Fibroblast of lung (primary cell): ENCODE measurements at regions not wholly inside any gene's neighbourhood (a gene's known extent, or its start where the extent isn't known, plus 50 kb on each side); places are given as distances from the start of the nearest gene placed in this dataset.

Experiments
- DNase-seq, 2 donors: peaks; one replicate each; pipeline versions ENCODE4 v3.0.0 to v3.0.0-alpha.2; 2010; ENCODE audit warnings: low read depth in 2 of 2
- H2AFZ ChIP-seq: 2 replicates; pipeline ENCODE4 v1.5.1; 2012; ENCODE audit warnings: low read length, control low read depth, inconsistent platforms
- H3K27ac ChIP-seq: 2 replicates; pipeline ENCODE4 v1.5.1; 2011; ENCODE audit warnings: low read length, control low read depth; ENCODE audit not compliant: insufficient read depth
- H3K27me3 ChIP-seq: 2 replicates; pipeline ENCODE4 v1.5.1; 2011; ENCODE audit warnings: mild to moderate bottlenecking, low read length; ENCODE audit not compliant: control insufficient read depth, insufficient read depth
- H3K36me3 ChIP-seq: 2 replicates; pipeline ENCODE4 v1.5.1; 2011; ENCODE audit warnings: low read length; ENCODE audit not compliant: control insufficient read depth, insufficient read depth
- H3K4me1 ChIP-seq: 2 replicates; pipeline ENCODE4 v1.5.1; 2011; ENCODE audit warnings: low read length; ENCODE audit not compliant: control insufficient read depth, insufficient read depth; ENCODE audit errors: extremely low read depth
- H3K4me2 ChIP-seq: 2 replicates; pipeline ENCODE4 v1.5.1; 2011; ENCODE audit warnings: low read length, control low read depth; ENCODE audit not compliant: insufficient read depth; ENCODE audit errors: extremely low read depth
- H3K4me3 ChIP-seq, 4 experiments: fragments of 200-600 bp in 1 of 4; sonication (generic) in 1 of 4; replicated peaks in 1 of 4; 2 replicates each; pipeline ENCODE4 v1.5.1; 2011 to 2016; ENCODE audit warnings: low read length in 4 of 4, low read depth in 3 of 4, mild to moderate bottlenecking in 3 of 4, control low read depth in 2 of 4, inconsistent platforms in 1 of 4, mixed read lengths in 1 of 4; ENCODE audit not compliant: insufficient read depth in 1 of 4; ENCODE audit errors: control extremely low read depth in 1 of 4
- H3K79me2 ChIP-seq: 2 replicates; pipeline ENCODE4 v1.5.1; 2012; ENCODE audit warnings: mild to moderate bottlenecking, low read length, inconsistent platforms; ENCODE audit not compliant: control insufficient read depth, insufficient read depth
- H3K9ac ChIP-seq: 2 replicates; pipeline ENCODE4 v1.5.1; 2011; ENCODE audit warnings: mild to moderate bottlenecking, low read length, control low read depth; ENCODE audit not compliant: insufficient read depth
- H3K9me3 ChIP-seq: 2 replicates; pipeline ENCODE4 v1.5.1; 2012; ENCODE audit warnings: low read depth, low read length; ENCODE audit not compliant: control insufficient read depth, insufficient read depth
- H4K20me1 ChIP-seq: 2 replicates; pipeline ENCODE4 v1.5.1; 2011; ENCODE audit warnings: low read length; ENCODE audit not compliant: control insufficient read depth, insufficient read depth; ENCODE audit errors: extremely low read depth
- CTCF ChIP-seq, 2 donors: IDR thresholded peaks in 1 of 2; conservative IDR thresholded peaks in 1 of 2; 1 replicate in 1 of 2; 2 replicates in 1 of 2; pipeline ENCODE4 v1.5.1; 2011 to 2012; ENCODE audit warnings: low read length in 2 of 2, control low read depth in 1 of 2, inconsistent platforms in 1 of 2, low read depth in 1 of 2, mild to moderate bottlenecking in 1 of 2
- EZH2 ChIP-seq: IDR thresholded peaks from 2 replicates; pipeline ENCODE4 v1.5.1; 2012; ENCODE audit warnings: low read length, control low read depth, mild to moderate bottlenecking; ENCODE audit errors: missing control alignments

- H3K36me3 ChIP-seq, result no peaks in the 10 kb centered on the region
- TF ChIP-seq CTCF (conservative IDR thresholded peaks at IDR 0.05 in 1 of 2, IDR thresholded peaks at IDR 0.05 in 1 of 2; ENCODE audit: low read depth in 1 of 2, low read length in 2 of 2) (no peak), EZH2 (no peak)
Observed at GRCh38 chr9:6121707-6122106, 93.9 kb upstream of the IL33 start.

GRCh38 chr9:6114424-6114823 lies 99.0 kb upstream of the RANBP6 start:
- H3K4me1 ChIP-seq, result no peaks in the 10 kb centered on the region
- H3K9me3 ChIP-seq, result no peaks in the 10 kb centered on the region
- no peaks in the 10 kb centered on the region for H3K27me3 ChIP-seq
- no peak overlapping the region for H3K27ac ChIP-seq
- TF ChIP-seq CTCF (conservative IDR thresholded peaks at IDR 0.05 in 1 of 2, IDR thresholded peaks at IDR 0.05 in 1 of 2; ENCODE audit: low read depth in 1 of 2, low read length in 2 of 2) (no peak), EZH2 (no peak)
- H3K36me3 ChIP-seq, result no peaks in the 10 kb centered on the region
- no peaks in the 10 kb centered on the region for H4K20me1 ChIP-seq
- no peaks in the 10 kb centered on the region for H3K79me2 ChIP-seq
- H3K4me2 ChIP-seq, result no peak overlapping the region
- no peak overlapping the region for H3K4me3 ChIP-seq
- H2AFZ ChIP-seq, result no peak overlapping the region
- DNase-seq, result no peak
- H3K9ac ChIP-seq, result no peak overlapping the region

More at GRCh38 chr9:6121707-6122106, 93.9 kb upstream of the IL33 start:
- Histone ChIP-seq H3K27ac (no peak overlapping the region), H3K9ac (no peak overlapping the region), H3K4me1 (no peaks in the 10 kb centered on the region), H3K4me3 (no peak overlapping the region), H3K9me3 (no peaks in the 10 kb centered on the region), H3K4me2 (no peak overlapping the region), H2AFZ (no peak overlapping the region), H3K27me3 (no peaks in the 10 kb centered on the region), H3K79me2 (no peaks in the 10 kb centered on the region), H4K20me1 (no peaks in the 10 kb centered on the region)
- no peak for DNase-seq

GRCh38 chr9:6113819-6114218 lies 98.4 kb upstream of the RANBP6 start:
- H3K9me3 ChIP-seq, result no peaks in the 10 kb centered on the region
- no peaks in the 10 kb centered on the region for H3K36me3 ChIP-seq
- no peaks in the 10 kb centered on the region for H4K20me1 ChIP-seq
- no peak overlapping the region for H3K9ac ChIP-seq
- DNase-seq, result no peak
- H3K27me3 ChIP-seq, result no peaks in the 10 kb centered on the region
- H3K4me2 ChIP-seq, result no peak overlapping the region
- H3K4me3 ChIP-seq, result no peak overlapping the region
- H3K79me2 ChIP-seq, result no peaks in the 10 kb centered on the region
- TF ChIP-seq EZH2 (no peak), CTCF (conservative IDR thresholded peaks at IDR 0.05 in 1 of 2, IDR thresholded peaks at IDR 0.05 in 1 of 2; ENCODE audit: low read depth in 1 of 2, low read length in 2 of 2) (no peak)
- H2AFZ ChIP-seq, result no peak overlapping the region
- H3K4me1 ChIP-seq, result no peaks in the 10 kb centered on the region
- H3K27ac ChIP-seq, result no peak overlapping the region
